Hindlimb muscle (tissue), 1 donor: ENCODE measurements at regions not wholly inside any gene's neighbourhood (a gene's known extent, or its start where the extent isn't known, plus 50 kb on each side); places are given as distances from the start of the nearest gene placed in this dataset.

Experiments used
- DNase-seq: peaks from one replicate; pipeline ENCODE4 v3.0.0-alpha.2; 2013

- DNase-seq = no peak
Measured at GRCh38 chr3:14318646-14319045, 83.8 kb upstream of the SLC6A6 start.

GRCh38 chr3:14319654-14320182, 82.7 kb upstream of the SLC6A6 start:
- no peak for DNase-seq

GRCh38 chr3:14320219-14320618, 82.2 kb upstream of the SLC6A6 start:
- DNase-seq = no peak

GRCh38 chr3:14322001-14322400, 80.4 kb upstream of the SLC6A6 start:
- no peak for DNase-seq

GRCh38 chr3:14322667-14323295, 79.6 kb upstream of the SLC6A6 start:
- DNase-seq = no peak

- DNase-seq = peak; percentile 28
Measured at GRCh38 chr3:14323401-14324223, 78.8 kb upstream of the SLC6A6 start.

- no peak for DNase-seq
Measured at GRCh38 chr3:14324224-14324944, 78.0 kb upstream of the SLC6A6 start.

- DNase-seq = no peak
Measured at GRCh38 chr3:14328422-14328821, 74.0 kb upstream of the SLC6A6 start.

GRCh38 chr3:14329116-14329830, 73.1 kb upstream of the SLC6A6 start:
- no peak for DNase-seq

GRCh38 chr3:14329842-14330241, 72.6 kb upstream of the SLC6A6 start:
- no peak for DNase-seq

GRCh38 chr3:14330508-14330907, 71.9 kb upstream of the SLC6A6 start:
- DNase-seq = no peak

- DNase-seq = no peak
Measured at GRCh38 chr3:14331251-14331650, 71.2 kb upstream of the SLC6A6 start.

- DNase-seq = no peak
Measured at GRCh38 chr3:14332392-14332791, 70.0 kb upstream of the SLC6A6 start.

- no peak for DNase-seq
Measured at GRCh38 chr3:14333215-14333614, 69.2 kb upstream of the SLC6A6 start.

GRCh38 chr3:14333621-14334020, 68.8 kb upstream of the SLC6A6 start:
- no peak for DNase-seq

- no peak for DNase-seq
Measured at GRCh38 chr3:14334136-14334535, 68.3 kb upstream of the SLC6A6 start.

GRCh38 chr3:14334936-14335335, 67.5 kb upstream of the SLC6A6 start:
- DNase-seq = no peak

GRCh38 chr3:14335774-14336748, 66.3 kb upstream of the SLC6A6 start:
- no peak for DNase-seq

GRCh38 chr3:14336749-14337598, 65.4 kb upstream of the SLC6A6 start:
- no peak for DNase-seq

- DNase-seq = no peak
Measured at GRCh38 chr3:14337828-14338227, 64.6 kb upstream of the SLC6A6 start.
